ENCODE measurements at regions not wholly inside any gene's neighbourhood (a gene's known extent, or its start where the extent isn't known, plus 50 kb on each side); places are given as distances from the start of the nearest gene placed in this dataset.

DNA sequence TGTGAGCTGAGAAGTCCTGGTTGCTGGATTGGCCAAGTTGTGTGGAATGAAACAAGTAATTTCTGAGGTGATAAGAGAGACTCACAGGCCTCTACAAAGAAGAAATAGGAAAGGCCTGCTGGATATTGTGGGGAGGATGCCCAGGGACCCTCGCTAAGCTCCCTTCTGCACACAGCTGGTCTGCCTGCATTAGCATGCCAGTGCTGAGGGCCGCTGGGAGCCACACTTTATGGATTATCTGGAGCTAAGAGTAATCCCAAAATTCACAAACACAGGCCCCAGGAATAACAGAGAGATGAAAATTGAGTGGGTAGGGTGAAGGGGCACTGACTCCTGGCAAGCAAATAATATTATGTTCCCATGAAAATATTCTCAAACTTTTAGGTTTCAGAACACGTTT is 114.9 kb upstream of the SIX3 start (continued):
- no peak for TF ChIP-seq ZKSCAN1 (IDR thresholded peaks at IDR 0.05; ENCODE audit: low read length)
- no peak for TF ChIP-seq KDM1A (CRISPR knock-in tag; IDR thresholded peaks at IDR 0.05)
- TF ChIP-seq ZNF329 (CRISPR knock-in tag; IDR thresholded peaks at IDR 0.05; ENCODE audit: low read depth) = no peak
- TF ChIP-seq, protein P1, sequence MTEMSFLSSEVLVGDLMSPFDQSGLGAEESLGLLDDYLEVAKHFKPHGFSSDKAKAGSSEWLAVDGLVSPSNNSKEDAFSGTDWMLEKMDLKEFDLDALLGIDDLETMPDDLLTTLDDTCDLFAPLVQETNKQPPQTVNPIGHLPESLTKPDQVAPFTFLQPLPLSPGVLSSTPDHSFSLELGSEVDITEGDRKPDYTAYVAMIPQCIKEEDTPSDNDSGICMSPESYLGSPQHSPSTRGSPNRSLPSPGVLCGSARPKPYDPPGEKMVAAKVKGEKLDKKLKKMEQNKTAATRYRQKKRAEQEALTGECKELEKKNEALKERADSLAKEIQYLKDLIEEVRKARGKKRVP (CRISPR knock-in tag; IDR thresholded peaks at IDR 0.05) = no peak

DNA sequence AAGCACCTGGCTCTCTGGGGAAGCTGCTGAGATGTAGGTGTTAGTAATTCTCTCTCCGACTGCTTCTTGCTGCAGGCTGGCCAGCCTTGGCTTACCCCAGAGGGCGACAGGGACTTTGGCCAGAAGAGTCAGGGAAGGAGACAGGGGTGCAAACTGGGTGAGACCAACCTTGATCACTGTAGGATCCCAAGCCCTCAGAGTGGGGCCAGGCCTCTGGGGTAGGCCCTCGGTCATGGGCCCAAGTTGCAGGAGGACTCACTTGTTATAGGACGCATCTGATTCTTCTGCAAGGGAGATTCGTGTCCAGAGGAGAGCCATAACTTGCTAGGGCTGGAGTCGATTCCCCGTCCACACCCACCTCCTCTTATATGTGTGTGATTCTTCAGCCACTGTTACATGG is 111.7 kb upstream of the SIX3 start:
- DNase-seq (ENCODE audit: low spot score) = no peak
- in situ Hi-C loops (cut with HindIII; ENCODE audit: extremely low pct_ligation_motif_present, low pct_unique_long_range_greater_than_20kb) (no loop called here), intact Hi-C loops (cut with micrococcal nuclease; ENCODE audit: unreplicated experiment) (no loop called here)
- no peak overlapping the region for H3K27ac ChIP-seq (ENCODE audit: extremely low read length, insufficient read depth, low read length)
- no peaks in the 10 kb centered on the region for H3K79me2 ChIP-seq (ENCODE audit: insufficient read depth, low read length)
- H3K27me3 ChIP-seq (ENCODE audit: control insufficient read depth in 1 of 2, insufficient read depth in 2 of 2, low read length in 2 of 2) = peaks cover 1 to 27% of the 10 kb centered on the region in 2 experiments; a peak in 4 of 5 replicates
- CTCF ChIA-PET (ENCODE audit: low intra/inter-chr PET ratio, low total read pairs) = no interaction called here
- H3K4me2 ChIP-seq (ENCODE audit: low read depth, low read length) = no peak overlapping the region
- no peaks in the 10 kb centered on the region for H3K9me3 ChIP-seq (ENCODE audit: low read length)
- no peak overlapping the region for H2AFZ ChIP-seq (ENCODE audit: low read length)
- WGBS (ENCODE audit: low lambda C conversion rate) = 37% methylated on average over 7 of the region's 7 CpGs
- BruUV-seq (replicated peaks) = no TSS peak
- TF ChIP-seq, protein P2, sequence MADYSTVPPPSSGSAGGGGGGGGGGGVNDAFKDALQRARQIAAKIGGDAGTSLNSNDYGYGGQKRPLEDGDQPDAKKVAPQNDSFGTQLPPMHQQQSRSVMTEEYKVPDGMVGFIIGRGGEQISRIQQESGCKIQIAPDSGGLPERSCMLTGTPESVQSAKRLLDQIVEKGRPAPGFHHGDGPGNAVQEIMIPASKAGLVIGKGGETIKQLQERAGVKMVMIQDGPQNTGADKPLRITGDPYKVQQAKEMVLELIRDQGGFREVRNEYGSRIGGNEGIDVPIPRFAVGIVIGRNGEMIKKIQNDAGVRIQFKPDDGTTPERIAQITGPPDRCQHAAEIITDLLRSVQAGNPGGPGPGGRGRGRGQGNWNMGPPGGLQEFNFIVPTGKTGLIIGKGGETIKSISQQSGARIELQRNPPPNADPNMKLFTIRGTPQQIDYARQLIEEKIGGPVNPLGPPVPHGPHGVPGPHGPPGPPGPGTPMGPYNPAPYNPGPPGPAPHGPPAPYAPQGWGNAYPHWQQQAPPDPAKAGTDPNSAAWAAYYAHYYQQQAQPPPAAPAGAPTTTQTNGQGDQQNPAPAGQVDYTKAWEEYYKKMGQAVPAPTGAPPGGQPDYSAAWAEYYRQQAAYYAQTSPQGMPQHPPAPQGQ (CRISPR knock-in tag; IDR thresholded peaks at IDR 0.05; ENCODE audit: borderline replicate concordance) = no peak
- TF ChIP-seq, protein P3, sequence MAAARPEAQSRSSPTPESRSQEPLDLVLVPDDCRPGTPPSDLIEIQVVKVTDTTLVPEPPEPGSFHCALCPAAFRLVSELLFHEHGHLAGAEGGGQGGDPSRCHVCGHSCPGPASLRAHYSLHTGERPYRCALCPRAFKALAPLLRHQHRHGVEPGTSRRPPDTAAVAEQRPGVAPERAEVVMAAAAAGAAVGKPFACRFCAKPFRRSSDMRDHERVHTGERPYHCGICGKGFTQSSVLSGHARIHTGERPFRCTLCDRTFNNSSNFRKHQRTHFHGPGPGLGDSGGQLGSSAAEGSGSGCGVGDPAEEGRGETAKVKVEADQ (CRISPR knock-in tag; IDR thresholded peaks at IDR 0.05; ENCODE audit: borderline replicate concordance) = no peak
- TF ChIP-seq, protein P4, sequence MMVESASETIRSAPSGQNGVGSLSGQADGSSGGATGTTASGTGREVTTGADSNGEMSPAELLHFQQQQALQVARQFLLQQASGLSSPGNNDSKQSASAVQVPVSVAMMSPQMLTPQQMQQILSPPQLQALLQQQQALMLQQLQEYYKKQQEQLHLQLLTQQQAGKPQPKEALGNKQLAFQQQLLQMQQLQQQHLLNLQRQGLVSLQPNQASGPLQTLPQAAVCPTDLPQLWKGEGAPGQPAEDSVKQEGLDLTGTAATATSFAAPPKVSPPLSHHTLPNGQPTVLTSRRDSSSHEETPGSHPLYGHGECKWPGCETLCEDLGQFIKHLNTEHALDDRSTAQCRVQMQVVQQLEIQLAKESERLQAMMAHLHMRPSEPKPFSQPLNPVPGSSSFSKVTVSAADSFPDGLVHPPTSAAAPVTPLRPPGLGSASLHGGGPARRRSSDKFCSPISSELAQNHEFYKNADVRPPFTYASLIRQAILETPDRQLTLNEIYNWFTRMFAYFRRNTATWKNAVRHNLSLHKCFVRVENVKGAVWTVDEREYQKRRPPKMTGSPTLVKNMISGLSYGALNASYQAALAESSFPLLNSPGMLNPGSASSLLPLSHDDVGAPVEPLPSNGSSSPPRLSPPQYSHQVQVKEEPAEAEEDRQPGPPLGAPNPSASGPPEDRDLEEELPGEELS (CRISPR knock-in tag; IDR thresholded peaks at IDR 0.05) = no peak
- TF ChIP-seq CBFB (CRISPR knock-in tag; IDR thresholded peaks at IDR 0.05) = no peak
- no peak for TF ChIP-seq HNF4A (CRISPR knock-in tag; IDR thresholded peaks at IDR 0.05)
- TF ChIP-seq NFKBIZ (CRISPR knock-in tag; IDR thresholded peaks at IDR 0.05) = no peak
- TF ChIP-seq, protein P5, sequence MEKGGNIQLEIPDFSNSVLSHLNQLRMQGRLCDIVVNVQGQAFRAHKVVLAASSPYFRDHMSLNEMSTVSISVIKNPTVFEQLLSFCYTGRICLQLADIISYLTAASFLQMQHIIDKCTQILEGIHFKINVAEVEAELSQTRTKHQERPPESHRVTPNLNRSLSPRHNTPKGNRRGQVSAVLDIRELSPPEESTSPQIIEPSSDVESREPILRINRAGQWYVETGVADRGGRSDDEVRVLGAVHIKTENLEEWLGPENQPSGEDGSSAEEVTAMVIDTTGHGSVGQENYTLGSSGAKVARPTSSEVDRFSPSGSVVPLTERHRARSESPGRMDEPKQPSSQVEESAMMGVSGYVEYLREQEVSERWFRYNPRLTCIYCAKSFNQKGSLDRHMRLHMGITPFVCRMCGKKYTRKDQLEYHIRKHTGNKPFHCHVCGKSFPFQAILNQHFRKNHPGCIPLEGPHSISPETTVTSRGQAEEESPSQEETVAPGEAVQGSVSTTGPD (CRISPR knock-in tag; IDR thresholded peaks at IDR 0.05) = no peak
- no peak overlapping the region for H3K9ac ChIP-seq (ENCODE audit: insufficient read depth, low read depth, low read length)
- POLR2A ChIA-PET = no interaction called here
- FAIRE-seq = no peak
- H3K36me3 ChIP-seq (replicated peaks in 1 of 2; ENCODE audit: control insufficient read depth in 1 of 2, insufficient read depth in 2 of 2, low read length in 2 of 2) = no peaks in the 10 kb centered on the region
- no peaks in the 10 kb centered on the region for H3K4me1 ChIP-seq (ENCODE audit: insufficient read depth, low read length)
- ATAC-seq = no peak
- H3K4me3 ChIP-seq (replicated peaks in 1 of 3; ENCODE audit: insufficient read depth in 1 of 3, low read depth in 2 of 3, low read length in 3 of 3) = no peak overlapping the region
- no peaks in the 10 kb centered on the region for H4K20me1 ChIP-seq (ENCODE audit: insufficient read depth, low read length)
